Gastrocnemius medialis (tissue), 4 donors: ENCODE measurements at regions not wholly inside any gene's neighbourhood (a gene's known extent, or its start where the extent isn't known, plus 50 kb on each side); places are given as distances from the start of the nearest gene placed in this dataset.
"Not testable (repeated sequence)": the region's sequence is repeated elsewhere in the genome, so short reads cannot be mapped to it uniquely, and the experiment has no call there.

ENCODE experiments used
- ATAC-seq, 2 donors: fragments of 150-250 bp; one replicate each; pipeline ENCODE4 v1.9.1; 2016
- DNase-seq, 2 donors: peaks; one replicate each; pipeline ENCODE4 v3.0.0-alpha.2; 2019
- H3K27ac ChIP-seq, 4 donors: fragments of 200-600 bp; sonication (generic); 1 replicate in 1 of 4; 2 replicates in 3 of 4; pipeline ENCODE4 v1.5.1; 2016 to 2018; ENCODE audit warnings: mild to moderate bottlenecking in 2 of 4, moderate library complexity in 1 of 4
- H3K27me3 ChIP-seq, 3 donors: fragments of 200-600 bp; sonication (generic) in 2 of 3; 1 replicate in 1 of 3; 2 replicates in 2 of 3; pipeline versions ENCODE4 v1.5.1 to v1.6.0; 2016 to 2019; ENCODE audit warnings: mild to moderate bottlenecking in 1 of 3, moderate library complexity in 1 of 3
- H3K36me3 ChIP-seq, 2 donors: fragments of 200-600 bp; sonication (generic) in 1 of 2; one replicate each; pipeline ENCODE4 v1.5.1; 2017 to 2018
- H3K4me1 ChIP-seq, 2 donors: fragments of 200-600 bp; sonication (generic) in 1 of 2; one replicate each; pipeline ENCODE4 v1.5.1; 2016 to 2017; ENCODE audit warnings: mild to moderate bottlenecking in 2 of 2
- H3K4me3 ChIP-seq, 4 donors: fragments of 200-600 bp; sonication (generic) in 3 of 4; 1 replicate in 1 of 4; 2 replicates in 3 of 4; pipeline ENCODE4 v1.5.1; 2016 to 2019; ENCODE audit warnings: mild to moderate bottlenecking in 2 of 4
- H3K9me3 ChIP-seq, 3 donors: fragments of 200-600 bp; sonication (generic) in 2 of 3; 1 replicate in 1 of 3; 2 replicates in 2 of 3; pipeline ENCODE4 v1.5.1; 2016 to 2019
- in situ Hi-C, 4 donors: fragments of 200-750 bp; cut with MboI; loops; one replicate each; pipeline versions ENCODE4 v1.15.0 to v1.8.0; 2017; ENCODE audit warnings: low sequenced_read_pairs in 4 of 4
- intact Hi-C: fragments of 100-400 bp; cut with DNase I; formaldehyde crosslinking; loops from one replicate; pipeline ENCODE4 v1.15.1; 2023; ENCODE audit warnings: low total_unique reads

DNA sequence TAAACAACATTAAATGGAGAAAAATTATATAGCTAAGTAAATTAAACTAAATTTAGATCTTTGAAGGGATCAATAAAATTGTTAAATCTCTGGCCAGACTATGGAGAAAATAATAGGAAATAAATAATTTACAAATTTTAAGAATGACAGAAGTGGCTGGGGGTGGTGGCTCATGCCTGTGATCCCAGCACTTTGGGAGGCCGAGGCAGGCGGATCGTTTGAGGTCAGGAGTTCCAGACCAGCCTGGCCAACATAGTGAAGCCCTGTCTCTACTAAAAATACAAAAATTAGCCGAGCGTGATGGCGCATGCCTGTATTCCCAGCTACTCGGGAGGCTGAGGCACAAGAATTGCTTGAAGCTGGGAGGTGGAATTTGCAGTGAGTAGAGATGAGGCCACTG lies 58.6 kb upstream of the ANKRD20A1 start:
- intact Hi-C loops, H3K4me1 ChIP-seq, H3K27ac ChIP-seq, H3K36me3 ChIP-seq, H3K27me3 ChIP-seq, ATAC-seq, H3K9me3 ChIP-seq, in situ Hi-C loops, H3K4me3 ChIP-seq: not testable (repeated sequence)
- peak in 1 of 2 donors; percentile 5 for DNase-seq
